Loucy (cell line): ENCODE measurements at regions not wholly inside any gene's neighbourhood (a gene's known extent, or its start where the extent isn't known, plus 50 kb on each side); places are given as distances from the start of the nearest gene placed in this dataset.

Experiments
- H2AFZ ChIP-seq: fragments of 200-600 bp; sonication (generic); 2 replicates; pipeline ENCODE4 v1.6.0; 2016; ENCODE audit warnings: antibody characterized with exemption, mild to moderate bottlenecking, low read length, moderate library complexity
- H3F3A ChIP-seq: fragments of 200-600 bp; 2 replicates; pipeline ENCODE4 v1.6.0; 2016; ENCODE audit warnings: antibody characterized with exemption, low read depth, mild to moderate bottlenecking
- H3K27me3 ChIP-seq: fragments of 200-600 bp; sonication (generic); 2 replicates; pipeline ENCODE4 v1.6.1; 2014; ENCODE audit warnings: low read length, mild to moderate bottlenecking; ENCODE audit not compliant: insufficient read depth, poor library complexity, severe bottlenecking
- H3K36me3 ChIP-seq: fragments of 200-600 bp; sonication (generic); 2 replicates; pipeline ENCODE4 v1.6.1; 2016; ENCODE audit warnings: low read length; ENCODE audit not compliant: insufficient read depth
- H3K4me1 ChIP-seq: fragments of 200-600 bp; sonication (generic); 2 replicates; pipeline ENCODE4 v1.5.1; 2014; ENCODE audit warnings: low read length, mild to moderate bottlenecking; ENCODE audit not compliant: insufficient read depth, poor library complexity, severe bottlenecking
- H3K4me2 ChIP-seq: fragments of 200-600 bp; sonication (generic); 2 replicates; pipeline ENCODE4 v1.6.0; 2014; ENCODE audit warnings: antibody characterized with exemption, low read length, low read depth, mild to moderate bottlenecking; ENCODE audit not compliant: poor library complexity, severe bottlenecking
- H3K4me3 ChIP-seq: fragments of 200-600 bp; sonication (generic); 2 replicates; pipeline ENCODE4 v1.5.1; 2014; ENCODE audit warnings: low read length, mild to moderate bottlenecking, mixed read lengths; ENCODE audit not compliant: poor library complexity, severe bottlenecking
- H3K79me2 ChIP-seq: fragments of 200-600 bp; sonication (generic); 2 replicates; pipeline ENCODE4 v1.6.1; 2014; ENCODE audit warnings: low read length; ENCODE audit not compliant: insufficient read depth
- H3K9ac ChIP-seq: fragments of 200-600 bp; sonication (generic); 2 replicates; pipeline ENCODE4 v1.6.0; 2014; ENCODE audit warnings: mild to moderate bottlenecking, low read depth, low read length, moderate library complexity; ENCODE audit not compliant: poor library complexity, severe bottlenecking
- H3K9me2 ChIP-seq: fragments of 200-600 bp; sonication (generic); replicated peaks from 2 replicates; pipeline ENCODE4 v1.6.1; 2016; ENCODE audit warnings: low read depth, low read length, mixed read lengths
- H3K9me3 ChIP-seq: fragments of 200-600 bp; sonication (generic); 2 replicates; pipeline ENCODE4 v1.6.1; 2014; ENCODE audit warnings: mild to moderate bottlenecking, antibody characterized with exemption, low read length, low read depth; ENCODE audit not compliant: insufficient read depth
- H4K20me1 ChIP-seq: fragments of 200-600 bp; sonication (generic); 2 replicates; pipeline ENCODE4 v1.6.0; 2014; ENCODE audit warnings: antibody characterized with exemption, low read length, mild to moderate bottlenecking; ENCODE audit not compliant: insufficient read depth, poor library complexity, severe bottlenecking
- EZH2phosphoT487 ChIP-seq: fragments of 200-600 bp; IDR thresholded peaks from 2 replicates; pipeline ENCODE4 v1.6.1; 2018; ENCODE audit warnings: antibody characterized with exemption, mild to moderate bottlenecking, moderate library complexity, borderline replicate concordance
- TF ChIP-seq, protein P1 (sequence below): fragments of 200-600 bp; sonication (generic); conservative IDR thresholded peaks from 2 replicates; pipeline ENCODE4 v1.5.1; 2014; ENCODE audit warnings: mild to moderate bottlenecking, antibody characterized with exemption, low read length

DNA sequence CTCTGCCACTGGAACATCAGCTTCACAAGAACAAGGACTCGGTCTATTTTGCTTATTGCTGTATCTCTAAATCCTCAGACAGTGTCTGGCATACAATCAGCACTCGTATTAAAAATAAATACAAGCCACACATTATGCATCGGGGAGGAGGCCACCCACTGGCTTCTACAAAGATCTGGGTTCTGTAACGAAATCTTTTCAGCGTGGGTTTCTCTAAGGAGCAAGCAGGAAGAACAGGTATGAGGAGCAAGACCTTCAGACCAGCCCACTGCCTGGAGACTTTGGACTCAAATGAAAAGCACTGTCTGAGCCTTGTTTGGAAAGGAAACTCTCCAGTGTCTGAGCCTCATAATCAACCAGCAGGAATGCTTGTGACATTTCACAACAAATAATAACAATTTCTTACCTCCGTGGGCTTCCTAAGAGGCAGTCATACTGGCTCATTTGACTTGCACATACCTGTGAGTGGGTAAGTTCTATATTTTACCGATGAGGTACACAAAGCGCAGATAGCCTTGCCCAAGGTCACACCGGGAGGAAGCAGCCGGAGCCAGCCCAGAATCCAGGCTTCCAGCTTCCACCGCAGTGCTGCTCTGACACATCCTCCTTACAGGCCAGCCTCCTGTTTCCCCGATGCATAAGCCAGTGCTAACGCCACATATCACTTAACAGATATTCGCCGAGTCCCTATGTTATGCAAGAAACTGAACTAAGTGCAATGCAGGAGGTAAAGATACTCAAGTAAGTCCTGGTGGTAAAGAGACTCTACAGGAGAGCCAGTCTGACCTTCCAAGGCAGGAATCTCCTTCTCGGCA, 118.6 kb upstream of the TNRC6C start:
- TF ChIP-seq, protein P1, sequence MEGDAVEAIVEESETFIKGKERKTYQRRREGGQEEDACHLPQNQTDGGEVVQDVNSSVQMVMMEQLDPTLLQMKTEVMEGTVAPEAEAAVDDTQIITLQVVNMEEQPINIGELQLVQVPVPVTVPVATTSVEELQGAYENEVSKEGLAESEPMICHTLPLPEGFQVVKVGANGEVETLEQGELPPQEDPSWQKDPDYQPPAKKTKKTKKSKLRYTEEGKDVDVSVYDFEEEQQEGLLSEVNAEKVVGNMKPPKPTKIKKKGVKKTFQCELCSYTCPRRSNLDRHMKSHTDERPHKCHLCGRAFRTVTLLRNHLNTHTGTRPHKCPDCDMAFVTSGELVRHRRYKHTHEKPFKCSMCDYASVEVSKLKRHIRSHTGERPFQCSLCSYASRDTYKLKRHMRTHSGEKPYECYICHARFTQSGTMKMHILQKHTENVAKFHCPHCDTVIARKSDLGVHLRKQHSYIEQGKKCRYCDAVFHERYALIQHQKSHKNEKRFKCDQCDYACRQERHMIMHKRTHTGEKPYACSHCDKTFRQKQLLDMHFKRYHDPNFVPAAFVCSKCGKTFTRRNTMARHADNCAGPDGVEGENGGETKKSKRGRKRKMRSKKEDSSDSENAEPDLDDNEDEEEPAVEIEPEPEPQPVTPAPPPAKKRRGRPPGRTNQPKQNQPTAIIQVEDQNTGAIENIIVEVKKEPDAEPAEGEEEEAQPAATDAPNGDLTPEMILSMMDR, result no peak
- TF ChIP-seq EZH2phosphoT487, result no peak
- Histone ChIP-seq H3K27me3 (no peaks in the 10 kb centered on the region), H3K4me2 (no peak overlapping the region), H3K4me1 (peaks cover 63% of the 10 kb centered on the region), H3K79me2 (no peaks in the 10 kb centered on the region), H4K20me1 (no peaks in the 10 kb centered on the region), H2AFZ (no peak overlapping the region), H3K9me2 (no peaks in the 10 kb centered on the region), H3F3A (peaks cover 17% of the 10 kb centered on the region), H3K4me3 (no peak overlapping the region), H3K36me3 (no peaks in the 10 kb centered on the region), H3K9me3 (no peaks in the 10 kb centered on the region), H3K9ac (no peak overlapping the region)

DNA sequence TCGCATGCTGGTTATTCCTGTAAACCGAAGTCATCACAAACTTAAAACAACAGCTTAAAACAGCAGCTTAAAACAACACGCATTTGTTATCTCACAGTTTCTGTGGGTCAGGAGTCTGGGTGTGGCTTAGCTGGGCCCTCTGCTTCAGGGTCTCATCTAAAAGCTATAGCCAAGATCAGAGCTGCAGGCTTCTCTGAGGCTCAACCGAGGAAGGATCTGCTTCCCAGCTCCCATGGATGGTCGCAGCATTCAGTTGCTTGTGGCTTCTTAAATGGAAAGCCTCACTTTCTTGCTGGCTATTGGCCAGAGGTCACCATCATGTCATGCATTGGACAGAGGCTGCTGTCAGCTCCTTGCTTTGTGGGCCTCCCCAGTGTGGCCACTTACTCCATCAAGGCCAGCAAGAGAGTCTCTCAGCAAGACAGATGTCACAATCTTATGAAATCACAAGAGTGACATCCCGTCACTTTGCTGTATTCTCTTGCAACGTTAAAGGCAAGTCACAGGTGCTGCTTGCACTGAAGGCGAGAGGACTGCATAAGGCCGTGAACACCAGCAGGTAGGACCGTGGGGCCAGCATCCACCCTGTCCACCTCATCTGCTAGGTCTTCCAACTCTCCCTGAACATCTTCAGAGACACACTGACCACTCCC, 117.9 kb upstream of the TNRC6C start:
- Histone ChIP-seq H3K4me1 (peaks cover 64% of the 10 kb centered on the region), H3K36me3 (no peaks in the 10 kb centered on the region), H3K27me3 (no peaks in the 10 kb centered on the region), H3K9me2 (no peaks in the 10 kb centered on the region), H3F3A (peaks cover 17% of the 10 kb centered on the region), H2AFZ (no peak overlapping the region), H3K4me2 (no peak overlapping the region), H3K9ac (no peak overlapping the region), H3K4me3 (no peak overlapping the region), H4K20me1 (no peaks in the 10 kb centered on the region), H3K79me2 (no peaks in the 10 kb centered on the region), H3K9me3 (no peaks in the 10 kb centered on the region)
- TF ChIP-seq, protein P1, result no peak
- TF ChIP-seq EZH2phosphoT487, result no peak

DNA sequence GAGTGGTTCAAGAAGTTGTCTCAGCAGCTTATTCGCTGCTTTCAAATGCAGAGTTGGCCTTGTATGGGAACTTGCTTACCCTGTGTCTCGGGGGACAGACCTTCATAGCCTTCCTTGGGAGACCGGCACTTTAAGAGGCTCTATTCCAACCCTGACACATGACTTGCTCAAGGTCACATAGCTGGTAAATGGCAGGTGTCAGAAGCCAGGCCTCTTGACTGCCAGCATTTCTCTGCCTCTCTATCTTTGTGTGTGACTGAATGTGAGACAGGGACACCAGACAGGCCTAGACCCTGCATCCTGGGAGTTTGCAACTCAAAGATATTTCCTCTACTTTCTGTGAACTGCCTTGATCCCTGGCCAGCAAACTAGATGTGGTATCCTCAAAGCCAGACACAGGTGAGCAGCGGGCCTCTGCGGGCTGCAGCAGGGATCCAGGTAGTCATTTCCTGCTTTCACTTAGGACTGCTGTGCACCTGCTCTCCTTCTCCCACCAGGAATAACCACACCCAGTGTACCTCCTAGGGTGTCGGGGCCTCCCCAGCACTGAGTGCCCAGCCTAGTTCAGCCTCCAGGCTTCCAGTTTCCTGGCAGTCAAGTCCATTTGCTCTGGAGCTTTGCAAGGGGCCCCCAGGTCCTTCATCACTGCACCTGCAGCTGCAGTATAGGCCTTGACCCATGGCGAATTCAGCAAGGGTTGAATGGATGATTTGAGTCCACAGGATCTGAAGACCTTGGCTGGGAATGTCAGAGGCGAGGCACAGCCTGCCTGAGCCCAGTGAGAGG, 116.6 kb upstream of the TNRC6C start:
- no peak overlapping the region for H2AFZ ChIP-seq
- no peaks in the 10 kb centered on the region for H3K9me2 ChIP-seq
- peak overlapping the region; percentile 34 for H3K9ac ChIP-seq
- H3K36me3 ChIP-seq, result no peaks in the 10 kb centered on the region
- peak overlapping the region; percentile 79 for H3K4me2 ChIP-seq
- TF ChIP-seq, protein P1, result no peak
- no peak for TF ChIP-seq EZH2phosphoT487
- H3K4me1 ChIP-seq, result peaks cover 77% of the 10 kb centered on the region
- peaks cover 17% of the 10 kb centered on the region for H3F3A ChIP-seq
- no peaks in the 10 kb centered on the region for H4K20me1 ChIP-seq
- H3K9me3 ChIP-seq, result no peaks in the 10 kb centered on the region
- H3K27me3 ChIP-seq, result no peaks in the 10 kb centered on the region
- H3K4me3 ChIP-seq, result no peak overlapping the region
- H3K79me2 ChIP-seq, result no peaks in the 10 kb centered on the region
